PC-3 (cell line): ENCODE measurements at regions not wholly inside any gene's neighbourhood (a gene's known extent, or its start where the extent isn't known, plus 50 kb on each side); places are given as distances from the start of the nearest gene placed in this dataset.

ENCODE experiments used
- ATAC-seq: fragments of 200-7000 bp; cut with Tn5 transposase; 2 replicates; pipeline ENCODE4 v1.9.1; 2020; ENCODE audit warnings: mild to moderate bottlenecking, moderate library complexity
- BruUV-seq: library from RNA; stranded (reverse); fragments of 400-500 nt; replicated peaks from 2 replicates; lab custom pipeline; 2021; lab: Mats Ljungman, UMichigan
- CTCF ChIA-PET: fragments of 300-600 bp; sonication (Branson Sonifier 250); formaldehyde crosslinking; loops from one replicate; lab custom pipeline; 2022; ENCODE audit warnings: antibody characterized with exemption; lab: Charles Lee
- POLR2A ChIA-PET: fragments of 300-600 bp; sonication (Branson Sonifier 250); formaldehyde crosslinking; loops from one replicate; lab custom pipeline; 2022; ENCODE audit warnings: antibody characterized with exemption; ENCODE audit not compliant: unreplicated experiment; lab: Charles Lee
- DNase-seq: peaks from one replicate; pipeline ENCODE4 v3.0.0-alpha.2; 2015
- H2AFZ ChIP-seq: fragments of 300-600 bp; sonication (generic); 2 replicates; pipeline ENCODE4 v1.6.0; 2016; ENCODE audit warnings: antibody characterized with exemption, low read length
- H3F3A ChIP-seq: fragments of 300-600 bp; sonication (generic); one replicate; pipeline ENCODE4 v1.6.0; 2017; ENCODE audit warnings: antibody characterized with exemption, low read length, control low read depth, mild to moderate bottlenecking; ENCODE audit not compliant: unreplicated experiment
- H3K27ac ChIP-seq: fragments of 300-600 bp; sonication (generic); 2 replicates; pipeline ENCODE4 v1.5.1; 2016; ENCODE audit warnings: mild to moderate bottlenecking, low read length
- H3K27me3 ChIP-seq: fragments of 300-600 bp; sonication (generic); 2 replicates; pipeline ENCODE4 v1.6.1; 2016; ENCODE audit warnings: low read length, mixed read lengths
- H3K36me3 ChIP-seq: fragments of 300-600 bp; sonication (generic); 2 replicates; pipeline ENCODE4 v1.6.1; 2016; ENCODE audit warnings: low read depth, mixed run types, low read length, mixed read lengths
- H3K4me1 ChIP-seq: fragments of 300-600 bp; sonication (generic); 2 replicates; pipeline ENCODE4 v1.5.1; 2016; ENCODE audit warnings: low read length; ENCODE audit not compliant: insufficient read depth
- H3K4me2 ChIP-seq: fragments of 300-600 bp; sonication (generic); 2 replicates; pipeline ENCODE4 v1.6.0; 2016; ENCODE audit warnings: low read length
- H3K4me3 ChIP-seq: fragments of 300-600 bp; sonication (generic); 2 replicates; pipeline ENCODE4 v1.5.1; 2016; ENCODE audit warnings: mild to moderate bottlenecking, low read length, mixed read lengths
- H3K79me2 ChIP-seq: fragments of 300-600 bp; sonication (generic); 2 replicates; pipeline ENCODE4 v1.6.1; 2017; ENCODE audit warnings: low read length, mixed read lengths
- H3K9ac ChIP-seq: fragments of 300-600 bp; sonication (generic); 2 replicates; pipeline ENCODE4 v1.6.0; 2016; ENCODE audit warnings: mild to moderate bottlenecking, low read length
- H3K9me2 ChIP-seq: fragments of 300-600 bp; sonication (generic); replicated peaks from 2 replicates; pipeline ENCODE4 v1.6.1; 2016; ENCODE audit warnings: mixed run types, low read length, mixed read lengths
- H3K9me3 ChIP-seq: fragments of 300-600 bp; sonication (generic); 2 replicates; pipeline ENCODE4 v1.6.1; 2016; ENCODE audit warnings: low read length, mixed read lengths
- H4K20me1 ChIP-seq: fragments of 300-600 bp; sonication (generic); 2 replicates; pipeline ENCODE4 v1.6.1; 2016; ENCODE audit warnings: low read length, mixed read lengths
- EZH2 ChIP-seq: fragments of 300-600 bp; sonication (generic); IDR thresholded peaks from one replicate; pipeline ENCODE4 v1.6.1; 2017; ENCODE audit warnings: antibody characterized with exemption, mild to moderate bottlenecking, low read length; ENCODE audit not compliant: unreplicated experiment
- EZH2phosphoT487 ChIP-seq: fragments of 300-600 bp; sonication (generic); IDR thresholded peaks from 2 replicates; pipeline ENCODE4 v1.6.1; 2018; ENCODE audit warnings: mild to moderate bottlenecking, antibody characterized with exemption, low read length, borderline replicate concordance
- intact Hi-C: fragments of 100-400 bp; cut with micrococcal nuclease; formaldehyde crosslinking; loops from 2 replicates; pipeline ENCODE4 v1.9.0; 2023
- TF ChIP-seq, protein P1 (sequence below): fragments of 300-600 bp; sonication (generic); conservative IDR thresholded peaks from 2 replicates; pipeline ENCODE4 v1.5.1; 2017; ENCODE audit warnings: antibody characterized with exemption, low read depth, mild to moderate bottlenecking, low read length

DNA sequence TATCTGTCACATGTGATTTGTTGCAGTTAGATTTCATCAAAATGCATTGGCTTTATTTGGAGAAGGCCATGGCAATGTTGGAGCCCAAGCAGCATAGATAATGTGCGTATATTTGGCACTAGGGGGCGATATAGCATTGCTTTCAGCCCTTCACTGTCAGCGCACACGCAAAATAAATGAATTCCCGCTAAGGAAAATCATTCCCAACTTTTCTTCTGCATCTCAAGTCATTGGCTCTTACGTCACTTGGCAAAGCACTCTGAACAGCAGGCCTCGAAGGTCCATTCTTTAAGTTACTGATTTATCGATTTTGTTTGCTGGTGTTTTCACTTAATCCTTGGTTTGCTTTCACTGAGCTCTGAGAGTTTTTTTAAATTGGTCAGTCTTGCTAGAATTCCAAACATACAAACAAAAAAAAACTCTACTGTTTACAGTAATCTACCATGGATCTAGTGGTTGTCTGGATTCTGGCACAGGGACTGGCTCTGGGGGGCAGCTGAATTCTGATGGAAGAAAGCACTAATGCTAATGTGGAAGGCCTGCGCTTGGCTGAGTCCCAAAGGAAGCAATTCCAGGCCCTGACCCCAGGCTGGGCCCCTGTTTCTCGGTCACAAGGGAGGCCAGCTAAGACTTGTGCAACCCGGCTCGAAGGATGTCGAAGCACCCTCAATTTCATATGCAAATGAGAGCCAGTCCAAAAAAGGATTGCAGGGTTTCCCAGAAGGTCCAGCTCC is 97.7 kb upstream of the IPO5 start:
- Histone ChIP-seq H2AFZ (peak overlapping the region; percentile 40), H3K27ac (no peak overlapping the region), H3K9ac (no peak overlapping the region), H4K20me1 (no peaks in the 10 kb centered on the region), H3K36me3 (no peaks in the 10 kb centered on the region), H3K9me2 (no peaks in the 10 kb centered on the region), H3K27me3 (no peaks in the 10 kb centered on the region), H3K4me3 (no peak overlapping the region), H3K9me3 (no peaks in the 10 kb centered on the region), H3K4me1 (peaks cover 21% of the 10 kb centered on the region), H3K4me2 (no peak overlapping the region), H3F3A (no peaks in the 10 kb centered on the region), H3K79me2 (no peaks in the 10 kb centered on the region)
- TF ChIP-seq EZH2, result no peak
- TF ChIP-seq EZH2phosphoT487, result no peak
- TF ChIP-seq, protein P1, sequence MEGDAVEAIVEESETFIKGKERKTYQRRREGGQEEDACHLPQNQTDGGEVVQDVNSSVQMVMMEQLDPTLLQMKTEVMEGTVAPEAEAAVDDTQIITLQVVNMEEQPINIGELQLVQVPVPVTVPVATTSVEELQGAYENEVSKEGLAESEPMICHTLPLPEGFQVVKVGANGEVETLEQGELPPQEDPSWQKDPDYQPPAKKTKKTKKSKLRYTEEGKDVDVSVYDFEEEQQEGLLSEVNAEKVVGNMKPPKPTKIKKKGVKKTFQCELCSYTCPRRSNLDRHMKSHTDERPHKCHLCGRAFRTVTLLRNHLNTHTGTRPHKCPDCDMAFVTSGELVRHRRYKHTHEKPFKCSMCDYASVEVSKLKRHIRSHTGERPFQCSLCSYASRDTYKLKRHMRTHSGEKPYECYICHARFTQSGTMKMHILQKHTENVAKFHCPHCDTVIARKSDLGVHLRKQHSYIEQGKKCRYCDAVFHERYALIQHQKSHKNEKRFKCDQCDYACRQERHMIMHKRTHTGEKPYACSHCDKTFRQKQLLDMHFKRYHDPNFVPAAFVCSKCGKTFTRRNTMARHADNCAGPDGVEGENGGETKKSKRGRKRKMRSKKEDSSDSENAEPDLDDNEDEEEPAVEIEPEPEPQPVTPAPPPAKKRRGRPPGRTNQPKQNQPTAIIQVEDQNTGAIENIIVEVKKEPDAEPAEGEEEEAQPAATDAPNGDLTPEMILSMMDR, result peak; percentile 79
- intact Hi-C loops, result loop anchor here (1.0 to 5.0 kb wide), 4 partner anchors 55 to 147 kb away; no protein-coding TSS in a partner anchor
- peak; percentile 77 for DNase-seq
- POLR2A ChIA-PET, result interaction anchor here (0.7 kb wide), 1 partner anchor 120 kb away, joined by 5 read pairs; no protein-coding TSS in a partner anchor
- CTCF ChIA-PET, result interaction anchor here (0.6 to 1.5 kb wide), 2 partner anchors 24 to 44 kb away, joined by 3 to 7 read pairs; no protein-coding TSS in a partner anchor
- peak; percentile 64 for ATAC-seq
- BruUV-seq, result no TSS peak

DNA sequence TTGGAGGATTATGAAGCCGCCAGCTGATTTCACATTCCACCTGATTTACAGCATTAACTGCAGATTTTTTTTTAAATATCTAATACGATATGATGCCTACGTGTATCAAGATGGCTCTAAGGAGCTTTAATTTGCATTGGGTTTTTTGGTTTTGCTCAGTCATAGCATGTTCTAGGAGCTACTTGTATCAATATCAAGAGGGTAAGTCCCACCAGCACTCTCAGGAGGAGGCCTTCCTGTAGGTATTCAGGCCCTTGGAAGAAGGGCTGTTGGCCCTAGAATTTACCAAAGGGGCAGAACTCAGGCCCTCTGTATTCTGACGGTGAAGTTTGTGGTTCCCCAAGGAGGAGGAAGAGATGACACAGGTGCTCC is 97.2 kb upstream of the IPO5 start:
- no peak overlapping the region for H3K4me2 ChIP-seq
- no peaks in the 10 kb centered on the region for H4K20me1 ChIP-seq
- POLR2A ChIA-PET, result interaction anchor here (0.7 kb wide), 1 partner anchor 120 kb away, joined by 5 read pairs; no protein-coding TSS in a partner anchor
- H3K4me1 ChIP-seq, result peaks cover 21% of the 10 kb centered on the region
- no peak overlapping the region for H2AFZ ChIP-seq
- H3K79me2 ChIP-seq, result no peaks in the 10 kb centered on the region
- no peak for DNase-seq
- BruUV-seq, result no TSS peak
- CTCF ChIA-PET, result interaction anchor here (0.6 to 1.5 kb wide), 2 partner anchors 24 to 44 kb away, joined by 3 to 7 read pairs; no protein-coding TSS in a partner anchor
- no peaks in the 10 kb centered on the region for H3K27me3 ChIP-seq
- H3K9me2 ChIP-seq, result no peaks in the 10 kb centered on the region
- no peaks in the 10 kb centered on the region for H3K36me3 ChIP-seq
- H3F3A ChIP-seq, result no peaks in the 10 kb centered on the region
- no peaks in the 10 kb centered on the region for H3K9me3 ChIP-seq
- H3K27ac ChIP-seq, result no peak overlapping the region
- no peak for TF ChIP-seq EZH2
- TF ChIP-seq, protein P1, result no peak
- TF ChIP-seq EZH2phosphoT487, result no peak
- no peak for ATAC-seq
- no peak overlapping the region for H3K4me3 ChIP-seq
- intact Hi-C loops, result loop anchor here (5.0 kb wide), 1 partner anchor 146 kb away; no protein-coding TSS in a partner anchor
- H3K9ac ChIP-seq, result no peak overlapping the region

DNA sequence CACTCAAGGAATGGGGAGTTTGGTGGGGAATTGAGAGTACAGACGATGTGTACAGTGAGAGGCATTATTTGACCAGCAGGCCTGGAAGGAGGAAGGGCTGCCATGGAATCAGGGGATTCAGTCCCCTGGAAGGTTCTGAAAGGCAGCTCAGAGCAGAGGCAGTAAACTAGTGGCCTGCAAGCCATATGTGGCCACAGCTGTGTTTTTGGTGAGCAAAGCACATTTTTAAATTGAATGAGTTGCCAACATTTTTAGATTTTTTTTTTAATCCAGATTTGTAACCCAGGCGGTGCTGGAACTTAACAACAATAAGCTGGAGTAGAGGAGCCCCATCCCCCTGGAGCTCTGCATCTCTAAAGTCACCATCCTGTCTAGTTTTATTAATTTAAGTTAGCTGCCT is 95.3 kb upstream of the IPO5 start:
- H2AFZ ChIP-seq, result no peak overlapping the region
- H3K27ac ChIP-seq, result no peak overlapping the region
- no TSS peak for BruUV-seq
- H3K4me3 ChIP-seq, result no peak overlapping the region
- H3K4me2 ChIP-seq, result no peak overlapping the region
- H3F3A ChIP-seq, result no peaks in the 10 kb centered on the region
- no peak for ATAC-seq
- H3K4me1 ChIP-seq, result peaks cover 18% of the 10 kb centered on the region
- no peaks in the 10 kb centered on the region for H3K79me2 ChIP-seq
- ChIA-PET POLR2A (no interaction called here), CTCF (no interaction called here)
- intact Hi-C loops, result loop anchor here (5.0 kb wide), 1 partner anchor 144 kb away; no protein-coding TSS in a partner anchor
- TF ChIP-seq, protein P1, result no peak
- TF ChIP-seq EZH2 (no peak), EZH2phosphoT487 (no peak)
- H4K20me1 ChIP-seq, result no peaks in the 10 kb centered on the region
- H3K9me2 ChIP-seq, result no peaks in the 10 kb centered on the region
- H3K9me3 ChIP-seq, result no peaks in the 10 kb centered on the region
- no peak for DNase-seq
- no peak overlapping the region for H3K9ac ChIP-seq
- no peaks in the 10 kb centered on the region for H3K36me3 ChIP-seq
- no peaks in the 10 kb centered on the region for H3K27me3 ChIP-seq
